Suprapubic skin (tissue), 4 donors: ENCODE measurements at regions not wholly inside any gene's neighbourhood (a gene's known extent, or its start where the extent isn't known, plus 50 kb on each side); places are given as distances from the start of the nearest gene placed in this dataset.
"Not testable (repeated sequence)": the region's sequence is repeated elsewhere in the genome, so short reads cannot be mapped to it uniquely, and the experiment has no call there.

Experiments
- DNase-seq, 2 donors: peaks; one replicate each; pipeline ENCODE4 v3.0.0-alpha.2; 2019; ENCODE audit warnings: low spot score in 2 of 2
- H3K27ac ChIP-seq: fragments of 200-600 bp; sonication (generic); one replicate; pipeline ENCODE4 v1.5.1; 2019
- H3K27me3 ChIP-seq: fragments of 200-600 bp; sonication (generic); one replicate; pipeline ENCODE4 v1.5.1; 2019
- H3K36me3 ChIP-seq: fragments of 200-600 bp; sonication (generic); one replicate; pipeline ENCODE4 v1.5.1; 2019
- H3K4me1 ChIP-seq: fragments of 200-600 bp; sonication (generic); one replicate; pipeline ENCODE4 v1.5.1; 2019
- H3K4me3 ChIP-seq: fragments of 200-600 bp; sonication (generic); one replicate; pipeline ENCODE4 v1.5.1; 2019; ENCODE audit warnings: mild to moderate bottlenecking
- H3K9me3 ChIP-seq: fragments of 200-600 bp; sonication (generic); one replicate; pipeline ENCODE4 v1.5.1; 2019
- EP300 ChIP-seq: sonication (generic); formaldehyde crosslinking; IDR thresholded peaks from one replicate; pipeline ENCODE4 v1.6.1; 2017; ENCODE audit warnings: antibody characterized with exemption
- POLR2A ChIP-seq, 2 donors: fragments of 450-650 bp; IDR thresholded peaks; one replicate each; pipeline ENCODE4 v1.6.1; 2017; ENCODE audit warnings: antibody characterized with exemption in 2 of 2, mild to moderate bottlenecking in 2 of 2, moderate library complexity in 2 of 2
- WGBS: methylation state at CpG from one replicate; pipeline ENCODE4 v1.1.5; 2018; 5-methylcytosine and 5-hydroxymethylcytosine counted together
- TF ChIP-seq, protein P1 (sequence below), 2 donors: fragments of 200-600 bp in 1 of 2; fragments of 450-650 bp in 1 of 2; sonication (generic) in 1 of 2; IDR thresholded peaks; one replicate each; pipeline ENCODE4 v1.5.1; 2016 to 2019; ENCODE audit warnings: antibody characterized with exemption in 2 of 2, mild to moderate bottlenecking in 1 of 2, moderate library complexity in 1 of 2

DNA sequence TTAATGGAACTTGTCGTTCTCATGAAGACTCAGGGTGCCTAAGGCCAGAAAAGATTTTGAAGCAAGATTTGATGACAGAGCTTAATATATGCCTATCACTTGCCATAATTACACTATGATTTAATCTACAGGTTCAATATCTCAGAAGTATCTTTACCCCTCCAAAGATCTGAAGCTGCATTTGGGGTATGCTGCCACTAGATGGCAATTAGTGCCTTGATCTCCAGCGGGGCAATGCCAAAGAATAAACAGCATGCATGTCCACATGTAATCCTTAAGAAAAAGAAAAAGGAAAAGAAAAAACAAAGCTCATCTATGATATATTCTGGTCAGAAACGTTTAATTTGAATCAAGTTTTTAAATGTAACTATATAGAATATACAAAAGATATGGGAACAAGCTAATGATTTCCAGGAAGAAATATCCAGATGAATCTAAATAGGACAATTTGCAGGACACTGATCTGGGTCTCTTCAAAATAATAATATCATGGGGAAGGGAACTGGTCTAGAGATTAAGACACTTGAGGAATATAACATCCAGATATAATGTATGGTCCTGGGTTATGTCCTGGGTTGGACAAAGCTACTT, 55.0 kb upstream of the SOX14 start:
- no peak for DNase-seq
- WGBS = 3% methylated on average over 3 of the region's 3 CpGs
- no peak overlapping the region for H3K27ac ChIP-seq
- H3K27me3 ChIP-seq = no peaks in the 10 kb centered on the region
- H3K4me3 ChIP-seq = no peak overlapping the region
- H3K4me1 ChIP-seq = no peaks in the 10 kb centered on the region
- H3K9me3 ChIP-seq = peaks cover 2% of the 10 kb centered on the region
- TF ChIP-seq, protein P1, sequence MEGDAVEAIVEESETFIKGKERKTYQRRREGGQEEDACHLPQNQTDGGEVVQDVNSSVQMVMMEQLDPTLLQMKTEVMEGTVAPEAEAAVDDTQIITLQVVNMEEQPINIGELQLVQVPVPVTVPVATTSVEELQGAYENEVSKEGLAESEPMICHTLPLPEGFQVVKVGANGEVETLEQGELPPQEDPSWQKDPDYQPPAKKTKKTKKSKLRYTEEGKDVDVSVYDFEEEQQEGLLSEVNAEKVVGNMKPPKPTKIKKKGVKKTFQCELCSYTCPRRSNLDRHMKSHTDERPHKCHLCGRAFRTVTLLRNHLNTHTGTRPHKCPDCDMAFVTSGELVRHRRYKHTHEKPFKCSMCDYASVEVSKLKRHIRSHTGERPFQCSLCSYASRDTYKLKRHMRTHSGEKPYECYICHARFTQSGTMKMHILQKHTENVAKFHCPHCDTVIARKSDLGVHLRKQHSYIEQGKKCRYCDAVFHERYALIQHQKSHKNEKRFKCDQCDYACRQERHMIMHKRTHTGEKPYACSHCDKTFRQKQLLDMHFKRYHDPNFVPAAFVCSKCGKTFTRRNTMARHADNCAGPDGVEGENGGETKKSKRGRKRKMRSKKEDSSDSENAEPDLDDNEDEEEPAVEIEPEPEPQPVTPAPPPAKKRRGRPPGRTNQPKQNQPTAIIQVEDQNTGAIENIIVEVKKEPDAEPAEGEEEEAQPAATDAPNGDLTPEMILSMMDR (IDR thresholded peaks at IDR 0.05) = peak in 1 of 2 donors; percentile 14
- TF ChIP-seq POLR2A (IDR thresholded peaks at IDR 0.05) = no peak
- no peak for TF ChIP-seq EP300
- no peaks in the 10 kb centered on the region for H3K36me3 ChIP-seq

DNA sequence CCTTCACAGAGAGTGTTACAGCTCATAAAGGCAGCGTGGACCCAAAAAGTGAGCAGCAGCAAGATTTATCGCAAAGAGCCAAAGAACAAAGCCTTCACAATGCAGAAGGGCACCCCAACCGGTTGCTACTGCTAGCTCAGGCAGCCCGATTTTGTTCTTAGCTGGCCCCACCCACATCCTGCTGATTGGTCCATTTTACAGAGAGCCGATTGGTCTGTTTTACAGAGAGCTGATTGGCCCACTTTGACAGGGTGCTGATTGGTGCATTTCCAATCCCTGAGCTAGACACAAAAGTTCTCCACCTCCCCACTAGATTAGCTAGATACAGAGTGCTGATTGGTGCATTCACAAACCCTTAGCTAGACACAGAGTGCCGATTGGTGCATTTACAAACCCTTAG, 50.1 kb upstream of the SOX14 start:
- not testable (repeated sequence) for H3K27me3 ChIP-seq, H3K36me3 ChIP-seq, H3K27ac ChIP-seq, DNase-seq, H3K4me1 ChIP-seq, H3K4me3 ChIP-seq
- H3K9me3 ChIP-seq = peaks cover 13% of the 10 kb centered on the region
- 91% methylated on average over 4 of the region's 6 CpGs for WGBS
